Hepatocyte (in vitro differentiated cells): ENCODE measurements at regions not wholly inside any gene's neighbourhood (a gene's known extent, or its start where the extent isn't known, plus 50 kb on each side); places are given as distances from the start of the nearest gene placed in this dataset.

ENCODE experiments used
- EZH2phosphoT487 ChIP-seq: fragments of 200-600 bp; sonication (generic); IDR thresholded peaks from one replicate; pipeline ENCODE4 v1.6.1; 2018; ENCODE audit warnings: antibody characterized with exemption, mild to moderate bottlenecking, low read depth, moderate library complexity; ENCODE audit not compliant: unreplicated experiment, severe bottlenecking
- TF ChIP-seq, protein P1 (sequence below): fragments of 200-600 bp; sonication (generic); IDR thresholded peaks from 2 replicates; pipeline ENCODE4 v1.5.1; 2016; ENCODE audit warnings: antibody characterized with exemption, mild to moderate bottlenecking; ENCODE audit not compliant: poor library complexity

DNA sequence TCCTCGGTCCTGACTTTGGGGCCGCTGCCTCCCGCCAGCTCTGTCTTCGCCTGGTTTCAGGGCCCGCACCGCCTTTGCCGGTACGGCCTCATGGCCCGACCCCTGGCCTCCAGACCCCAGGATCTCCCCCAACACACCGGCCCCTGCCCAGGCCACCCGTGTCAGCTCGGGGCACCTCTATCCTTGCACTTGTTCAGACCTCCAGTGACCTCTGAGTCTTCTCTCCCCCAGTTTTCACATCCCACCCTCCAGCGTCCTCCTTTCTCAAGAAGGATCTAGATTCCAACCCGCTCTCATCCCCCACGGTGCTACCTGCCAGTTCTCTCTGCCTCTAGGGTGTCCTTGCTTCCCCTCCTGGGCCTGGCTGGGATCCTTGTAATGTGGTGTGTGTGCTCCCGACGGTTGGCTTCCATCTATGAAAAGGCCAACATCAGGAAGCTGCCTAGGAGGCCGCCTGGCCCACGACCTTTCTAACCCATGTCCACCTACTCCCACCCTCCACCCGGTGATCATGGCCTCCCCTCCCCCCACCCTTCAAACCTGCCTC is 61.1 kb downstream of the SPATA31C2 start:
- no peak for TF ChIP-seq EZH2phosphoT487
- TF ChIP-seq, protein P1, sequence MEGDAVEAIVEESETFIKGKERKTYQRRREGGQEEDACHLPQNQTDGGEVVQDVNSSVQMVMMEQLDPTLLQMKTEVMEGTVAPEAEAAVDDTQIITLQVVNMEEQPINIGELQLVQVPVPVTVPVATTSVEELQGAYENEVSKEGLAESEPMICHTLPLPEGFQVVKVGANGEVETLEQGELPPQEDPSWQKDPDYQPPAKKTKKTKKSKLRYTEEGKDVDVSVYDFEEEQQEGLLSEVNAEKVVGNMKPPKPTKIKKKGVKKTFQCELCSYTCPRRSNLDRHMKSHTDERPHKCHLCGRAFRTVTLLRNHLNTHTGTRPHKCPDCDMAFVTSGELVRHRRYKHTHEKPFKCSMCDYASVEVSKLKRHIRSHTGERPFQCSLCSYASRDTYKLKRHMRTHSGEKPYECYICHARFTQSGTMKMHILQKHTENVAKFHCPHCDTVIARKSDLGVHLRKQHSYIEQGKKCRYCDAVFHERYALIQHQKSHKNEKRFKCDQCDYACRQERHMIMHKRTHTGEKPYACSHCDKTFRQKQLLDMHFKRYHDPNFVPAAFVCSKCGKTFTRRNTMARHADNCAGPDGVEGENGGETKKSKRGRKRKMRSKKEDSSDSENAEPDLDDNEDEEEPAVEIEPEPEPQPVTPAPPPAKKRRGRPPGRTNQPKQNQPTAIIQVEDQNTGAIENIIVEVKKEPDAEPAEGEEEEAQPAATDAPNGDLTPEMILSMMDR = no peak
